ENCODE measurements at regions not wholly inside any gene's neighbourhood (a gene's known extent, or its start where the extent isn't known, plus 50 kb on each side); places are given as distances from the start of the nearest gene placed in this dataset.

GRCh38 chr4:66805582-66805981, 739.7 kb downstream of the CENPC start:
- TF ChIP-seq CTCF (conservative IDR thresholded peaks at IDR 0.05; ENCODE audit: low read length) (no peak), EZH2phosphoT487 (IDR thresholded peaks at IDR 0.05; ENCODE audit: borderline replicate concordance) (no peak)
